ENCODE measurements at regions not wholly inside any gene's neighbourhood (a gene's known extent, or its start where the extent isn't known, plus 50 kb on each side); places are given as distances from the start of the nearest gene placed in this dataset.

DNA sequence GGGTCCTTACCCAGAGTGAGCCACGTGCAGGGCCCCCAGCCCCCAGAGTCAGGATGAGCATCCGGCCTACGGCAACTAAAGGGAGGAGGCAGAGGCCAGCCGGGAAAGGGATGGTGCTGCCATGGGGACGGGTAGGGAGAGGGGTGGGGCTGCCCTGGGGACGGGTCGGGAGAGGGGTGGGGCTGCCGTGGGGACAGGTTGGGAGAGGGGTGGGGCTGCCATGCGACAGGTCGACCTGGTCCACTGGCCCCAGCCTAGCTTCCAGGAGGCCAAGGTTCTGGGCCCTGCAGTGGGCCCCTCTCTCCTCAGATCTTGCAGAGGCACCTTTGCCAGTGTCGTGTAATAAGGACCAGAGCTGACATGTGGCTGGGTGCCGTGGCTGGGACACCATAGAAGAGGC is 187.7 kb downstream of the BRD1 start:
- TF ChIP-seq CTCF (conservative IDR thresholded peaks at IDR 0.05; ENCODE audit: low read depth in 2 of 2) (no peak), POLR2AphosphoS5 (IDR thresholded peaks at IDR 0.05; ENCODE audit: low read depth) (no peak), EZH2 (IDR thresholded peaks at IDR 0.05; ENCODE audit: low read depth, unreplicated experiment) (no peak)

All from GM23338 (cell line).